ENCODE measurements at regions not wholly inside any gene's neighbourhood (a gene's known extent, or its start where the extent isn't known, plus 50 kb on each side); places are given as distances from the start of the nearest gene placed in this dataset.

- Histone ChIP-seq H3K27me3 (no peaks in the 10 kb centered on the region), H3K4me1 (ENCODE audit: low read depth) (peaks cover 9% of the 10 kb centered on the region), H3K4me3 (no peak overlapping the region), H3K36me3 (no peaks in the 10 kb centered on the region), H3K27ac (no peak overlapping the region), H3K9me3 (ENCODE audit: low read depth) (no peaks in the 10 kb centered on the region)
- TF ChIP-seq CTCF (IDR thresholded peaks at IDR 0.05; ENCODE audit: low read depth, low read length) = no peak
- no peak for DNase-seq (ENCODE audit: low read depth in 1 of 2, low spot score in 1 of 2)
These were observed 514.6 kb upstream of the ZEB2 start for GRCh38 chr2:145034511-145034910.

- Histone ChIP-seq H3K4me1 (ENCODE audit: low read depth) (peaks cover 7% of the 10 kb centered on the region), H3K27ac (no peak overlapping the region), H3K4me3 (no peak overlapping the region), H3K36me3 (no peaks in the 10 kb centered on the region), H3K27me3 (no peaks in the 10 kb centered on the region), H3K9me3 (ENCODE audit: low read depth) (no peaks in the 10 kb centered on the region)
- no peak for DNase-seq (ENCODE audit: low read depth in 1 of 2, low spot score in 1 of 2)
- TF ChIP-seq CTCF (IDR thresholded peaks at IDR 0.05; ENCODE audit: low read depth, low read length) = no peak
These were observed 513.5 kb upstream of the ZEB2 start for GRCh38 chr2:145033438-145033837.

GRCh38 chr2:145032791-145033190 is 512.9 kb upstream of the ZEB2 start:
- no peaks in the 10 kb centered on the region for H3K9me3 ChIP-seq (ENCODE audit: low read depth)
- H3K27me3 ChIP-seq = no peaks in the 10 kb centered on the region
- H3K27ac ChIP-seq = no peak overlapping the region
- no peak for DNase-seq (ENCODE audit: low read depth in 1 of 2, low spot score in 1 of 2)
- peaks cover 2% of the 10 kb centered on the region for H3K4me1 ChIP-seq (ENCODE audit: low read depth)
- TF ChIP-seq CTCF (IDR thresholded peaks at IDR 0.05; ENCODE audit: low read depth, low read length) = no peak
- H3K36me3 ChIP-seq = no peaks in the 10 kb centered on the region
- H3K4me3 ChIP-seq = no peak overlapping the region

- peak in 1 of 2 donors; percentile 76 for DNase-seq (ENCODE audit: low read depth in 1 of 2, low spot score in 1 of 2)
- Histone ChIP-seq H3K4me1 (ENCODE audit: low read depth) (peaks cover 2% of the 10 kb centered on the region), H3K9me3 (ENCODE audit: low read depth) (no peaks in the 10 kb centered on the region), H3K27ac (no peak overlapping the region), H3K4me3 (no peak overlapping the region), H3K36me3 (no peaks in the 10 kb centered on the region), H3K27me3 (no peaks in the 10 kb centered on the region)
- no peak for TF ChIP-seq CTCF (IDR thresholded peaks at IDR 0.05; ENCODE audit: low read depth, low read length)
These were observed 510.0 kb upstream of the ZEB2 start for GRCh38 chr2:145029873-145030272.

GRCh38 chr2:145029081-145029480 is 509.2 kb upstream of the ZEB2 start:
- Histone ChIP-seq H3K27ac (no peak overlapping the region), H3K4me3 (no peak overlapping the region), H3K27me3 (no peaks in the 10 kb centered on the region), H3K9me3 (ENCODE audit: low read depth) (no peaks in the 10 kb centered on the region), H3K36me3 (no peaks in the 10 kb centered on the region), H3K4me1 (ENCODE audit: low read depth) (peaks cover 2% of the 10 kb centered on the region)
- TF ChIP-seq CTCF (IDR thresholded peaks at IDR 0.05; ENCODE audit: low read depth, low read length) = no peak
- DNase-seq (ENCODE audit: low read depth in 1 of 2, low spot score in 1 of 2) = no peak
